SK-N-MC (cell line): ENCODE measurements at regions not wholly inside any gene's neighbourhood (a gene's known extent, or its start where the extent isn't known, plus 50 kb on each side); places are given as distances from the start of the nearest gene placed in this dataset.

Experiments used
- EZH2 ChIP-seq: fragments of 200-600 bp; sonication (generic); IDR thresholded peaks from one replicate; pipeline ENCODE4 v1.6.1; 2017; ENCODE audit warnings: antibody characterized with exemption
- FOXP2 ChIP-seq: optimal IDR thresholded peaks from 2 replicates; pipeline ENCODE3; 2011; ENCODE audit warnings: mild to moderate bottlenecking, moderate library complexity; ENCODE audit not compliant: insufficient read depth; ENCODE audit errors: extremely low read length, control extremely low read depth
- POLR2AphosphoS5 ChIP-seq: IDR thresholded peaks from 2 replicates; pipeline ENCODE4 v1.6.1; 2012; ENCODE audit warnings: mild to moderate bottlenecking, low read depth, low read length, borderline replicate concordance

- TF ChIP-seq EZH2 (no peak), POLR2AphosphoS5 (no peak), FOXP2 (no peak)
These were observed 237.0 kb upstream of the TSHZ3 start for GRCh38 chr19:31586282-31586681.
